SH-SY5Y (cell line): ENCODE measurements at regions not wholly inside any gene's neighbourhood (a gene's known extent, or its start where the extent isn't known, plus 50 kb on each side); places are given as distances from the start of the nearest gene placed in this dataset.

Experiments
- GATA2 ChIP-seq: IDR thresholded peaks from 2 replicates; pipeline ENCODE4 v1.6.1; 2011; ENCODE audit warnings: mild to moderate bottlenecking, low read depth, low read length
- GATA3 ChIP-seq: IDR thresholded peaks from 2 replicates; pipeline ENCODE4 v1.6.1; 2011; ENCODE audit warnings: low read depth, mild to moderate bottlenecking, low read length, moderate library complexity

DNA sequence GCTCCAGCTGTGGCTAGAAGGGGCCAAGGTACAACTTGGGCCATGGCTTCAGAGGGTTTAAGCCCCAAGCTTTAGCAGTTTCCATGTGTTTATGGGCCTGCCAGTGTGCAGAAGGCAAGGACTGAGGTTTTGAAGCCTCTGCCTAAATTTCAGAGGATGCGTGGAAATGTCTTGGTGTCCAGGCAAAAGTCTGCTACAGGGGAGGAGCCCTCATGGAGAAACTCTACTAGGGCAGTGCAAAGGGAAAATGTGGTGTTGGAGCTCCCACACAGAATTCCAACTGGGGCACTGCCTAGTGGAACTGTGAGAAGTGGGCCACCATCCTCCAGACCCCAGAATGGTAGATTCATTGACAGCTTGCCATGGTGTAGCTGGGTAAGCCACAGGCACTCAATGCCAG is 527.2 kb upstream of the RORB start:
- TF ChIP-seq GATA2 = no peak
- TF ChIP-seq GATA3 = no peak
